HFF-Myc (cell line): ENCODE measurements at regions not wholly inside any gene's neighbourhood (a gene's known extent, or its start where the extent isn't known, plus 50 kb on each side); places are given as distances from the start of the nearest gene placed in this dataset.

Source experiments
- DNase-seq: peaks from one replicate; pipeline ENCODE4 v3.0.0-alpha.2; 2011; ENCODE audit warnings: low read depth; ENCODE audit errors: extremely low read depth
- H3K4me3 ChIP-seq: replicated peaks from 2 replicates; pipeline ENCODE4 v1.5.1; 2011; ENCODE audit warnings: low read depth, mild to moderate bottlenecking, control low read depth, low read length
- TF ChIP-seq, protein P1 (sequence below): IDR thresholded peaks from 2 replicates; pipeline ENCODE4 v1.5.1; 2012; ENCODE audit warnings: mild to moderate bottlenecking, low read depth, low read length, control low read depth; ENCODE audit errors: missing control alignments

DNA sequence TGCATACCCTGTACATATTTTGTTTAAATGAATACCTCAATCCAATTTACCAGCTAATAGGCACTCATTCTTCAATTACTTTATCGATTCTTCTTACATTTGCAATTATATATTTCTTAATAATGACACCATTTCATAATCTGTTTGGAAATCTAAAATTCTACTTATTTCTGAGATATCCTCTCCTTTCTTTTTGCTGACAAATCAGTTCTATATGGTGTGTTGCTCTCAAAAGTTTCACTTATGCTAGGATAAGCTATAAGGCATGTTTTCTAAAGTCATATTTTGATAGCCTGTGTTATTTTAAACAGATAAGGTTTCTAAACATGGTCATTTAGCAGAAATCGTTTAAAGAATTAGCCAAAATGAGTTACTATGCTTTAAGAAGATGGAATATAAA is 140.6 kb upstream of the GJE1 start:
- DNase-seq, result no peak
- TF ChIP-seq, protein P1, sequence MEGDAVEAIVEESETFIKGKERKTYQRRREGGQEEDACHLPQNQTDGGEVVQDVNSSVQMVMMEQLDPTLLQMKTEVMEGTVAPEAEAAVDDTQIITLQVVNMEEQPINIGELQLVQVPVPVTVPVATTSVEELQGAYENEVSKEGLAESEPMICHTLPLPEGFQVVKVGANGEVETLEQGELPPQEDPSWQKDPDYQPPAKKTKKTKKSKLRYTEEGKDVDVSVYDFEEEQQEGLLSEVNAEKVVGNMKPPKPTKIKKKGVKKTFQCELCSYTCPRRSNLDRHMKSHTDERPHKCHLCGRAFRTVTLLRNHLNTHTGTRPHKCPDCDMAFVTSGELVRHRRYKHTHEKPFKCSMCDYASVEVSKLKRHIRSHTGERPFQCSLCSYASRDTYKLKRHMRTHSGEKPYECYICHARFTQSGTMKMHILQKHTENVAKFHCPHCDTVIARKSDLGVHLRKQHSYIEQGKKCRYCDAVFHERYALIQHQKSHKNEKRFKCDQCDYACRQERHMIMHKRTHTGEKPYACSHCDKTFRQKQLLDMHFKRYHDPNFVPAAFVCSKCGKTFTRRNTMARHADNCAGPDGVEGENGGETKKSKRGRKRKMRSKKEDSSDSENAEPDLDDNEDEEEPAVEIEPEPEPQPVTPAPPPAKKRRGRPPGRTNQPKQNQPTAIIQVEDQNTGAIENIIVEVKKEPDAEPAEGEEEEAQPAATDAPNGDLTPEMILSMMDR, result no peak
- no peak overlapping the region for H3K4me3 ChIP-seq

GRCh38 chr6:141990840-141991239 is 141.9 kb upstream of the GJE1 start:
- TF ChIP-seq, protein P1, result no peak
- H3K4me3 ChIP-seq, result no peak overlapping the region
- no peak for DNase-seq

DNA sequence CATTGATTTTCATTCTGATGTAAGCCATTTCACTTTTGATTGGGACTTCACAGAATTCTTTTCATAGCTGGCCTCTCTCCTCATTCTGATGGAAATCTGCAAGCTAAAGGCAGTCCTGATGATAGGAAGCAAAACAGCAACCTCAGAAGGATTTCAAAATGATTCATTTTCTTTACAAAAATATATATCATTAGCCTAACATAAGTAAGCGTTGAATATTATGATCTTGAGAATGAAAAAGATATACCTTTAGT is 143.1 kb upstream of the GJE1 start:
- H3K4me3 ChIP-seq, result no peak overlapping the region
- no peak for DNase-seq
- TF ChIP-seq, protein P1, result no peak

- peak; percentile 63 for DNase-seq
- TF ChIP-seq, protein P1, result peak; percentile 86
- no peak overlapping the region for H3K4me3 ChIP-seq
Measured at GRCh38 chr6:141988954-141989705, 143.6 kb upstream of the GJE1 start.

DNA sequence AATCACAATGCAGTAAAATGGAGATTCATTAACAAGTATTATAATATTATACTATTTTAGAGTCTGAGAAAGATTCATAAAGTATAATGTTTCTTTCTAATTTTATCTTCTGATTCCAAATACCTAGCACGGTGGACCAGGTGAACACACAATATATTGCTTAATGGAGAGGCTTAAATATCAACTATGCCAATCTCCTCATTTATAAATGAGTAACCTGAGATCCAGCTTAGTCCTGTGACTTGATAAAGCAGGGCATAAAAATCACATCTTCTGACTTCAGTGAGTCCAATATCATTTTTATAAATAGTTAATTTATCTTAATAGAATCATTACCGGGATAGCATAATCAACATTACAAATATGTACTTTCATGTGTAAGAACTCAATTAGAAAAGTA is 144.4 kb upstream of the GJE1 start:
- DNase-seq, result no peak
- no peak overlapping the region for H3K4me3 ChIP-seq
- TF ChIP-seq, protein P1, result no peak

DNA sequence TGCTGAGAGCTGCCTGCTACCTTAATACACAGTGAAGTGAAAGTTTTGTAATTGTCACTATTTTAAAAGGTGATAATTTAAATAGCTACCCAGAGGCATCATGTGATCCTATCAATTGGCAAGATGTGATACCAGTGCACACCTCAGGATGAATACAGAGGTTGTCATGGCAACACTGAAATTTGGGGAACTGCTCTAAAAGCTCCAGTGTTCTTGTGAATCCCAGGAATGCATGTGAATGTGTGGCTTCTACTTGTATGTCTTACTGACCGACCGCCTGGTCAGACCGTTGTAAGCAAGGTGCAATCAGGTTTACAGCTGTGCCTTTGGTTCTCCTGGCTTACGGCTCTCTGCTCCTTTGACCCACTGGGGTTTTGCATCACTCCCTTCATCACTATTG is 146.3 kb upstream of the GJE1 start:
- DNase-seq, result no peak
- no peak overlapping the region for H3K4me3 ChIP-seq
- TF ChIP-seq, protein P1, result no peak

GRCh38 chr6:141981190-141981589 is 151.5 kb upstream of the GJE1 start:
- DNase-seq, result no peak
- no peak overlapping the region for H3K4me3 ChIP-seq
- TF ChIP-seq, protein P1, result no peak
